Stromal cell of bone marrow (primary cell): ENCODE measurements at regions not wholly inside any gene's neighbourhood (a gene's known extent, or its start where the extent isn't known, plus 50 kb on each side); places are given as distances from the start of the nearest gene placed in this dataset.

Experiments
- DNase-seq: peaks from one replicate; pipeline ENCODE4 v3.0.0-alpha.2; 2012; ENCODE audit warnings: low read depth

- no peak for DNase-seq
Measured at GRCh38 chr15:81774309-81774708, 271.5 kb downstream of the MEX3B start.

- DNase-seq = no peak
Measured at GRCh38 chr15:81768773-81769172, 277.0 kb downstream of the MEX3B start.

GRCh38 chr15:81766829-81767475, 278.9 kb downstream of the MEX3B start:
- no peak for DNase-seq

GRCh38 chr15:81765816-81766215, 280.0 kb downstream of the MEX3B start:
- DNase-seq = no peak

GRCh38 chr15:81763304-81763703, 282.5 kb downstream of the MEX3B start:
- no peak for DNase-seq

- DNase-seq = no peak
Measured at GRCh38 chr15:81760686-81761085, 285.1 kb downstream of the MEX3B start.

- no peak for DNase-seq
Measured at GRCh38 chr15:81758818-81759284, 287.0 kb downstream of the MEX3B start.

- no peak for DNase-seq
Measured at GRCh38 chr15:81755626-81756025, 290.2 kb downstream of the MEX3B start.

- no peak for DNase-seq
Measured at GRCh38 chr15:81754078-81754477, 291.7 kb downstream of the MEX3B start.

GRCh38 chr15:81752974-81753373, 292.8 kb downstream of the MEX3B start:
- DNase-seq = no peak

- DNase-seq = peak; percentile 18
Measured at GRCh38 chr15:81752546-81752942, 293.3 kb downstream of the MEX3B start.

GRCh38 chr15:81751816-81752545, 293.8 kb downstream of the MEX3B start:
- no peak for DNase-seq

GRCh38 chr15:81751256-81751655, 294.6 kb downstream of the MEX3B start:
- DNase-seq = no peak

- DNase-seq = no peak
Measured at GRCh38 chr15:81749716-81750375, 296.0 kb downstream of the MEX3B start.

GRCh38 chr15:81747482-81747881, 298.3 kb downstream of the MEX3B start:
- DNase-seq = no peak

- no peak for DNase-seq
Measured at GRCh38 chr15:81747026-81747425, 298.8 kb downstream of the MEX3B start.

- DNase-seq = no peak
Measured at GRCh38 chr15:81744364-81744763, 301.5 kb downstream of the MEX3B start.

- peak; percentile 55 for DNase-seq
Measured at GRCh38 chr15:81740416-81740815, 305.4 kb downstream of the MEX3B start.

GRCh38 chr15:81729340-81729739, 316.5 kb downstream of the MEX3B start:
- DNase-seq = no peak

- no peak for DNase-seq
Measured at GRCh38 chr15:81728726-81729125, 317.1 kb downstream of the MEX3B start.

- no peak for DNase-seq
Measured at GRCh38 chr15:81725590-81725989, 320.2 kb downstream of the MEX3B start.

GRCh38 chr15:81724536-81724935, 321.3 kb downstream of the MEX3B start:
- peak; percentile 7 for DNase-seq

- DNase-seq = no peak
Measured at GRCh38 chr15:81723701-81724100, 322.1 kb downstream of the MEX3B start.
